Smooth muscle cell (in vitro differentiated cells): ENCODE measurements at regions not wholly inside any gene's neighbourhood (a gene's known extent, or its start where the extent isn't known, plus 50 kb on each side); places are given as distances from the start of the nearest gene placed in this dataset.

ENCODE experiments used
- DNase-seq: peaks from one replicate; lab custom pipeline; 2025; ENCODE audit not compliant: unreplicated experiment; lab: John Stamatoyannopoulos, UW
- H2AFZ ChIP-seq: fragments of 200-600 bp; sonication (generic); 2 replicates; pipeline ENCODE4 v1.6.0; 2016; ENCODE audit warnings: antibody characterized with exemption, low read depth, mild to moderate bottlenecking
- H3F3A ChIP-seq: fragments of 200-600 bp; sonication (generic); 2 replicates; pipeline ENCODE4 v1.6.0; 2017; ENCODE audit warnings: antibody characterized with exemption, low read depth
- H3K27ac ChIP-seq: fragments of 200-600 bp; sonication (generic); 2 replicates; pipeline ENCODE4 v1.5.1; 2016; ENCODE audit warnings: low read depth, mild to moderate bottlenecking
- H3K27me3 ChIP-seq: fragments of 200-600 bp; sonication (generic); 2 replicates; pipeline ENCODE4 v1.6.1; 2016; ENCODE audit warnings: low read depth, mild to moderate bottlenecking
- H3K36me3 ChIP-seq: fragments of 200-600 bp; sonication (generic); 2 replicates; pipeline ENCODE4 v1.5.1; 2016; ENCODE audit warnings: low read depth
- H3K4me1 ChIP-seq: fragments of 200-600 bp; sonication (generic); 2 replicates; pipeline ENCODE4 v1.5.1; 2016; ENCODE audit warnings: low read depth
- H3K4me2 ChIP-seq: fragments of 200-600 bp; sonication (generic); 2 replicates; pipeline ENCODE4 v1.6.0; 2016; ENCODE audit warnings: mild to moderate bottlenecking
- H3K4me3 ChIP-seq: fragments of 200-600 bp; sonication (generic); 2 replicates; pipeline ENCODE4 v1.5.1; 2016; ENCODE audit warnings: mild to moderate bottlenecking
- H3K79me2 ChIP-seq: fragments of 200-600 bp; sonication (generic); 2 replicates; pipeline ENCODE4 v1.6.0; 2016; ENCODE audit warnings: low read depth, mild to moderate bottlenecking
- H3K9ac ChIP-seq: fragments of 200-600 bp; sonication (generic); 2 replicates; pipeline ENCODE4 v1.6.0; 2016; ENCODE audit warnings: low read depth
- H3K9me3 ChIP-seq: fragments of 200-600 bp; sonication (generic); replicated peaks from 2 replicates; pipeline ENCODE4 v1.5.1; 2016; ENCODE audit warnings: low read depth
- H4K20me1 ChIP-seq: fragments of 200-600 bp; sonication (generic); 2 replicates; pipeline ENCODE4 v1.6.0; 2016; ENCODE audit warnings: low read depth
- WGBS: methylation state at CpG from one replicate; pipeline ENCODE4 v1.1.7; 2016; ENCODE audit warnings: low lambda C conversion rate; 5-methylcytosine and 5-hydroxymethylcytosine counted together
- TF ChIP-seq, protein P1 (sequence below): fragments of 200-600 bp; sonication (generic); IDR thresholded peaks from 2 replicates; pipeline ENCODE4 v1.5.1; 2017; ENCODE audit warnings: borderline replicate concordance, mild to moderate bottlenecking, antibody characterized with exemption; ENCODE audit not compliant: insufficient read depth, poor library complexity, severe bottlenecking

DNA sequence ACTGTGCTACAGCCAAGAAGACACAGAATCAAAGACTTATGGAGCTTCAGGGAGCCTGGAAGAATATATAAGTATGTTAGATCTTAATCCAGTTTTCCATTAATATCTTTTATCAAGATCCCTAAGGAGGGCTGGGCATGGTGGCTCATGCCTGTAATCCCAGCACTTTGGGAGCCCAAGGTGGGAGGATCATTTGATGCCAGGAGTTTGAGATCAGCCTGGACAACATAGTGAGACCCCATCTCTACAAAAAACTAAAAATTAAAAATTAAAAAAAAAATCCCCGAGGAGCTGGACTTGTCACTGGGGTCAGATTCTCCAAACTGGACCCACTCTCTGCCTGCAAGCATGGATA is 113.9 kb upstream of the CDC42BPA start:
- Histone ChIP-seq H3K9me3 (no peaks in the 10 kb centered on the region), H3F3A (peaks cover 23% of the 10 kb centered on the region), H3K4me1 (peaks cover 26% of the 10 kb centered on the region), H3K36me3 (no peaks in the 10 kb centered on the region), H4K20me1 (no peaks in the 10 kb centered on the region), H3K27me3 (no peaks in the 10 kb centered on the region), H3K4me2 (peak overlapping the region; percentile 19), H3K79me2 (no peaks in the 10 kb centered on the region), H3K9ac (no peak overlapping the region), H3K27ac (peak overlapping the region; percentile 77), H2AFZ (peak overlapping the region; percentile 8), H3K4me3 (no peak overlapping the region)
- TF ChIP-seq, protein P1, sequence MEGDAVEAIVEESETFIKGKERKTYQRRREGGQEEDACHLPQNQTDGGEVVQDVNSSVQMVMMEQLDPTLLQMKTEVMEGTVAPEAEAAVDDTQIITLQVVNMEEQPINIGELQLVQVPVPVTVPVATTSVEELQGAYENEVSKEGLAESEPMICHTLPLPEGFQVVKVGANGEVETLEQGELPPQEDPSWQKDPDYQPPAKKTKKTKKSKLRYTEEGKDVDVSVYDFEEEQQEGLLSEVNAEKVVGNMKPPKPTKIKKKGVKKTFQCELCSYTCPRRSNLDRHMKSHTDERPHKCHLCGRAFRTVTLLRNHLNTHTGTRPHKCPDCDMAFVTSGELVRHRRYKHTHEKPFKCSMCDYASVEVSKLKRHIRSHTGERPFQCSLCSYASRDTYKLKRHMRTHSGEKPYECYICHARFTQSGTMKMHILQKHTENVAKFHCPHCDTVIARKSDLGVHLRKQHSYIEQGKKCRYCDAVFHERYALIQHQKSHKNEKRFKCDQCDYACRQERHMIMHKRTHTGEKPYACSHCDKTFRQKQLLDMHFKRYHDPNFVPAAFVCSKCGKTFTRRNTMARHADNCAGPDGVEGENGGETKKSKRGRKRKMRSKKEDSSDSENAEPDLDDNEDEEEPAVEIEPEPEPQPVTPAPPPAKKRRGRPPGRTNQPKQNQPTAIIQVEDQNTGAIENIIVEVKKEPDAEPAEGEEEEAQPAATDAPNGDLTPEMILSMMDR = no peak
- no peak for DNase-seq
- 93% methylated on average over 1 of the region's 1 CpG for WGBS

DNA sequence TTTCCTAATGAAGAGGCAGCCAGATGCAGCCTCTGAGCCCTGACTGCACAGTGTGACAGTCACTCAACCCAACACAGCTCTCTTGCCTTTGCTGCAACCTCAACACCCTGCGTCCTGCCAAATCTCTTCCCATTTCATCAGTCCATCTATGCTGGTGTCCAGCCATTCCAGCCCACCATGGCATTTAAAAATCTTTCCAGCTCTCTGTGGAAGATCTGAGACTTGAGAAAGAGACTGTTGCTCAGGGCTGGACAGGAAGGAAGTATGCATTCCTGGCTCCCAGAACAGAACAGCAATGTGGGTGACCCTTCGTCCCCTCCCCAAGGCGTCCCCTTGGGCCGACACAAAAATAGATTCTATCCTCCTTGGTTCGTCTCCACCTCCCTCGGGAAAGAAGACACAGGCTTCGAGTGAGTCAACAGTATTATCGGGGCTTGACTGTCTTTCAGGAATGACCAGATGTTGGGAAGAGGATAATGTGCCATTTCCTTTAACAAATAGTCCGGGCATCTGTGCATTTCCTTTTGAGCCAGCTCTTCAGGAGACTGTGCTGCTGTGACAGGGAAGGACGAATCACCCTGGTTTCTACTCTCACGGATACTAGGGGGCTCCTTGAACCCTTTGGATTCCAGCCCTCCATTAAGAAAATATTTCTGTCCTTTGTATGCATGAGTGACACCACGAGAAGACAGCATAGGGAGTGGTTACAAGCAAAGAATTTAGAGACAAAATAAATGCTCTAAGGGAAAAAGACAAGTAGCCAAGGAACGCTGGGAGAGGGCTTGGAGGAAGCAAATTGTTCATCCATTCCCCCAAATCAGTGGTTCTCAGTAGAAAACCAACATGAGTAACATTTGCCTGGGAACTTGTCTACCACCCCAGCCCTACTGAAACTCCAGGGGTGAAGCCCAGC is 111.4 kb upstream of the CDC42BPA start:
- peaks cover 23% of the 10 kb centered on the region for H3F3A ChIP-seq
- H3K36me3 ChIP-seq = no peaks in the 10 kb centered on the region
- no peak overlapping the region for H3K4me3 ChIP-seq
- no peaks in the 10 kb centered on the region for H3K27me3 ChIP-seq
- H3K4me1 ChIP-seq = peaks cover 26% of the 10 kb centered on the region
- H3K9ac ChIP-seq = peak overlapping the region; percentile 11
- no peaks in the 10 kb centered on the region for H3K79me2 ChIP-seq
- peak overlapping the region; percentile 76 for H2AFZ ChIP-seq
- no peak for DNase-seq
- H3K4me2 ChIP-seq = peak overlapping the region; percentile 78
- no peaks in the 10 kb centered on the region for H3K9me3 ChIP-seq
- 17% methylated on average over 13 of the region's 13 CpGs for WGBS
- H4K20me1 ChIP-seq = no peaks in the 10 kb centered on the region
- peak overlapping the region; percentile 81 for H3K27ac ChIP-seq
- TF ChIP-seq, protein P1 = no peak

DNA sequence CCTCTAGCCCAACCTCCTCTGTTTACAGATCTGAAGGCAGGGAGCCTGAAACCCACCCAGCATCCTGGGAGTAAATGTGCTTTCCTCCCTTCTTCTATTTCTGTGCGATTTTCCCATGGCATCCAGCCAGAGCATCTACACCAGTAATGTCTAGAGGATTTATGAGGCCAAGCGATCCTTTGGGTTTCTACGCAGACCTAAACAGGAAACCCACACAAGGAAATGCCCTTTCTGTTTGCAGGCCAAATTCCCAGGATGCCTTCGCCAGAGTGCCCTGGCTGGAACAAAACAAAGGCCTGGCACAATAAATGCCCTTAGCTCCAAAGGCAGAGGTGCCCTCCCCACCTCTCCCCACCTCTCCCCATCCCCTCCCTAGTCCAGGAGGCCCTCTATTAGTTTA is 110.5 kb upstream of the CDC42BPA start:
- Histone ChIP-seq H3F3A (peaks cover 23% of the 10 kb centered on the region), H3K79me2 (no peaks in the 10 kb centered on the region), H3K9ac (no peak overlapping the region), H2AFZ (no peak overlapping the region), H3K27ac (peak overlapping the region; percentile 81), H3K4me3 (no peak overlapping the region), H4K20me1 (no peaks in the 10 kb centered on the region), H3K4me1 (peaks cover 26% of the 10 kb centered on the region), H3K36me3 (no peaks in the 10 kb centered on the region), H3K27me3 (no peaks in the 10 kb centered on the region), H3K9me3 (no peaks in the 10 kb centered on the region), H3K4me2 (peak overlapping the region; percentile 78)
- TF ChIP-seq, protein P1 = no peak
- WGBS = 29% methylated on average over 4 of the region's 4 CpGs
- no peak for DNase-seq

DNA sequence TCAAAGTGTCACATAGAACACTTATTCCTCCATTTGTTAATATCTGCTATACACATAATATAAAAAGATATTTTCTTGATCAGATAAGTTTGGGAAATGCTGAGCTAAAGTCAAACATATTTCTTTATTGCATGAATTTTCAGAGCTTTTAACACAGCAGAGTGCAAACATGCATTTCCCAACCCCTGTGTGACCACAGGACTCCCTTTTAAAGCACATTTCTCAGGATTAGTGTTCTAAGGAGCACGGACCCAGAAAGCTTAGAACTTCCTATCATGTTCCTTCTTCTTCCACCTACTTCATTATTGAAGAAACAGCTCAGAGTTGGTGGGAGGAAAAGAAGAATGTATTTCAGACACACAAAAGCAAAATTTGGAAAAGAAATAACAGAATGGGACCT is 109.1 kb upstream of the CDC42BPA start:
- H3K4me1 ChIP-seq = peaks cover 26% of the 10 kb centered on the region
- no peaks in the 10 kb centered on the region for H3K9me3 ChIP-seq
- peaks cover 23% of the 10 kb centered on the region for H3F3A ChIP-seq
- TF ChIP-seq, protein P1 = no peak
- 34% methylated on average over 1 of the region's 1 CpG for WGBS
- DNase-seq = no peak
- H3K27ac ChIP-seq = peak overlapping the region; percentile 81
- peak overlapping the region; percentile 1 for H3K4me2 ChIP-seq
- no peaks in the 10 kb centered on the region for H3K79me2 ChIP-seq
- H3K4me3 ChIP-seq = no peak overlapping the region
- peak overlapping the region; percentile 17 for H2AFZ ChIP-seq
- H3K9ac ChIP-seq = no peak overlapping the region
- H3K36me3 ChIP-seq = no peaks in the 10 kb centered on the region
- no peaks in the 10 kb centered on the region for H4K20me1 ChIP-seq
- no peaks in the 10 kb centered on the region for H3K27me3 ChIP-seq
